H9 (cell line): ENCODE measurements at regions not wholly inside any gene's neighbourhood (a gene's known extent, or its start where the extent isn't known, plus 50 kb on each side); places are given as distances from the start of the nearest gene placed in this dataset.

ENCODE experiments used
- DNase-seq: peaks from one replicate; pipeline ENCODE4 v3.0.0-alpha.2; 2017
- H2AFZ ChIP-seq: one replicate; pipeline ENCODE4 v1.6.1; 2013; ENCODE audit warnings: mild to moderate bottlenecking, low read length, control low read depth, moderate library complexity
- H2AK5ac ChIP-seq: 2 replicates; pipeline ENCODE4 v1.6.1; 2013; ENCODE audit warnings: low read length, control low read depth, mixed read lengths; ENCODE audit not compliant: insufficient read length
- H2BK120ac ChIP-seq: one replicate; pipeline ENCODE4 v1.6.1; 2013; ENCODE audit warnings: low read depth, mild to moderate bottlenecking, low read length, control low read depth, inconsistent platforms; ENCODE audit not compliant: poor library complexity, severe bottlenecking
- H2BK12ac ChIP-seq: 2 replicates; pipeline ENCODE4 v1.6.1; 2013; ENCODE audit warnings: low read length, control low read depth, mixed read lengths, low read depth; ENCODE audit not compliant: insufficient read length
- H2BK15ac ChIP-seq: 2 replicates; pipeline ENCODE4 v1.6.1; 2013; ENCODE audit warnings: low read depth, low read length, control low read depth
- H2BK20ac ChIP-seq: one replicate; pipeline ENCODE4 v1.6.1; 2013; ENCODE audit warnings: low read depth, mild to moderate bottlenecking, low read length, control low read depth, inconsistent platforms; ENCODE audit not compliant: poor library complexity, severe bottlenecking
- H2BK5ac ChIP-seq: 2 replicates; pipeline ENCODE4 v1.6.1; 2013; ENCODE audit warnings: low read length, control low read depth, mixed read lengths; ENCODE audit not compliant: insufficient read length
- H3K14ac ChIP-seq: 2 replicates; pipeline ENCODE4 v1.6.1; 2013; ENCODE audit warnings: low read length, control low read depth; ENCODE audit not compliant: insufficient read depth
- H3K18ac ChIP-seq: 2 replicates; pipeline ENCODE4 v1.6.1; 2013; ENCODE audit warnings: low read depth, mild to moderate bottlenecking, mixed read lengths, low read length, control low read depth; ENCODE audit not compliant: insufficient read length
- H3K23ac ChIP-seq: 2 replicates; pipeline ENCODE4 v1.6.1; 2013; ENCODE audit warnings: low read length, control low read depth, mixed read lengths, low read depth; ENCODE audit not compliant: insufficient read length
- H3K23me2 ChIP-seq: 2 replicates; pipeline ENCODE4 v1.6.1; 2013; ENCODE audit warnings: low read depth, mild to moderate bottlenecking, mixed read lengths, low read length, control low read depth; ENCODE audit not compliant: insufficient read length, poor library complexity, severe bottlenecking
- H3K27ac ChIP-seq: 2 replicates; pipeline ENCODE4 v1.5.1; 2013; ENCODE audit warnings: low read length, control low read depth, mixed read lengths, low read depth; ENCODE audit not compliant: insufficient read length
- H3K27me3 ChIP-seq: 2 replicates; pipeline ENCODE4 v1.6.1; 2013; ENCODE audit warnings: low read length, control low read depth, inconsistent platforms; ENCODE audit not compliant: insufficient read depth
- H3K4ac ChIP-seq: 2 replicates; pipeline ENCODE4 v1.6.1; 2013; ENCODE audit warnings: low read depth, mild to moderate bottlenecking, control low read depth, inconsistent platforms, low read length, moderate library complexity
- H3K4me1 ChIP-seq: 2 replicates; pipeline ENCODE4 v1.6.1; 2013; ENCODE audit warnings: low read length, control low read depth, inconsistent platforms; ENCODE audit not compliant: insufficient read depth
- H3K4me2 ChIP-seq: 2 replicates; pipeline ENCODE4 v1.6.1; 2013; ENCODE audit warnings: low read length, control low read depth, mixed read lengths; ENCODE audit not compliant: insufficient read length, insufficient read depth
- H3K56ac ChIP-seq: 2 replicates; pipeline ENCODE4 v1.6.1; 2013; ENCODE audit warnings: low read depth, mild to moderate bottlenecking, mixed read lengths, low read length, control low read depth; ENCODE audit not compliant: insufficient read length
- H3K79me1 ChIP-seq: 2 replicates; pipeline ENCODE4 v1.6.1; 2013; ENCODE audit warnings: low read depth, mild to moderate bottlenecking, moderate library complexity, low read length, control low read depth, inconsistent platforms; ENCODE audit not compliant: insufficient read depth, poor library complexity, severe bottlenecking
- H3K79me2 ChIP-seq: 2 replicates; pipeline ENCODE4 v1.6.1; 2013; ENCODE audit warnings: low read length, control low read depth, inconsistent platforms; ENCODE audit not compliant: insufficient read depth
- H3K9ac ChIP-seq: 2 replicates; pipeline ENCODE4 v1.6.1; 2013; ENCODE audit warnings: low read length, control low read depth, mixed read lengths; ENCODE audit not compliant: insufficient read length; ENCODE audit errors: extremely low read depth
- H3K9me3 ChIP-seq: one replicate; pipeline ENCODE4 v1.6.1; 2013; ENCODE audit warnings: low read depth, low read length, inconsistent platforms; ENCODE audit not compliant: control insufficient read depth
- H3T11ph ChIP-seq: one replicate; pipeline ENCODE4 v1.6.1; 2013; ENCODE audit warnings: mild to moderate bottlenecking, low read length, control low read depth, inconsistent platforms
- H4K20me1 ChIP-seq: one replicate; pipeline ENCODE4 v1.6.1; 2013; ENCODE audit not compliant: control insufficient read depth, insufficient read length, insufficient read depth
- H4K5ac ChIP-seq: 2 replicates; pipeline ENCODE4 v1.6.1; 2013; ENCODE audit warnings: low read depth, mild to moderate bottlenecking, mixed read lengths, low read length, control low read depth; ENCODE audit not compliant: insufficient read length
- H4K8ac ChIP-seq: replicated peaks from 2 replicates; pipeline ENCODE4 v1.6.1; 2013; ENCODE audit warnings: low read length, control low read depth, mixed read lengths, low read depth; ENCODE audit not compliant: insufficient read length
- H4K91ac ChIP-seq: 2 replicates; pipeline ENCODE4 v1.6.1; 2013; ENCODE audit warnings: low read depth, mild to moderate bottlenecking, moderate library complexity, mixed read lengths, low read length, control low read depth; ENCODE audit not compliant: insufficient read length
- H3K27ac Mint-ChIP-seq, 3 experiments: 2 replicates in 2 of 3; 3 replicates in 1 of 3; pipeline ENCODE4 v1.8.0; 2020 to 2021; ENCODE audit warnings: mixed read lengths in 3 of 3, mild to moderate bottlenecking in 1 of 3, moderate library complexity in 1 of 3
- H3K27me3 Mint-ChIP-seq: 2 replicates; pipeline ENCODE4 v1.8.0; 2021; ENCODE audit warnings: low read depth, mild to moderate bottlenecking, moderate library complexity, mixed read lengths
- H3K36me3 Mint-ChIP-seq, 3 experiments: 2 replicates in 2 of 3; 3 replicates in 1 of 3; pipeline ENCODE4 v1.8.0; 2020 to 2021; ENCODE audit warnings: low read depth in 3 of 3, mixed read lengths in 3 of 3; ENCODE audit not compliant: insufficient read depth in 1 of 3
- H3K4me1 Mint-ChIP-seq, 2 experiments: 2 replicates each; pipeline ENCODE4 v1.8.0; 2020; ENCODE audit warnings: mixed read lengths in 2 of 2
- H3K4me3 Mint-ChIP-seq, 2 experiments: 2 replicates in 1 of 2; 3 replicates in 1 of 2; pipeline ENCODE4 v1.8.0; 2020 to 2021; ENCODE audit warnings: mild to moderate bottlenecking in 2 of 2, mixed read lengths in 2 of 2, moderate library complexity in 1 of 2
- H3K9me3 Mint-ChIP-seq, 2 experiments: 2 replicates in 1 of 2; 3 replicates in 1 of 2; pipeline ENCODE4 v1.8.0; 2020; ENCODE audit warnings: mild to moderate bottlenecking in 2 of 2, mixed read lengths in 2 of 2, moderate library complexity in 1 of 2
- WGBS: extraction: QIAGEN DNeasy Blood & Tissue Kit; methylation state at CpG from one replicate; pipeline ENCODE4 v1.1.7; 2013; ENCODE audit warnings: missing lambda C conversion rate, low lambda C conversion rate, mixed read lengths; ENCODE audit not compliant: insufficient read length; ENCODE audit errors: extremely low coverage; 5-methylcytosine and 5-hydroxymethylcytosine counted together
- TF ChIP-seq, protein P1 (sequence below): fragments of 200-600 bp; sonication (generic); conservative IDR thresholded peaks from 3 replicates; pipeline ENCODE4 v1.8.0; 2021; ENCODE audit warnings: antibody characterized with exemption, mild to moderate bottlenecking

DNA sequence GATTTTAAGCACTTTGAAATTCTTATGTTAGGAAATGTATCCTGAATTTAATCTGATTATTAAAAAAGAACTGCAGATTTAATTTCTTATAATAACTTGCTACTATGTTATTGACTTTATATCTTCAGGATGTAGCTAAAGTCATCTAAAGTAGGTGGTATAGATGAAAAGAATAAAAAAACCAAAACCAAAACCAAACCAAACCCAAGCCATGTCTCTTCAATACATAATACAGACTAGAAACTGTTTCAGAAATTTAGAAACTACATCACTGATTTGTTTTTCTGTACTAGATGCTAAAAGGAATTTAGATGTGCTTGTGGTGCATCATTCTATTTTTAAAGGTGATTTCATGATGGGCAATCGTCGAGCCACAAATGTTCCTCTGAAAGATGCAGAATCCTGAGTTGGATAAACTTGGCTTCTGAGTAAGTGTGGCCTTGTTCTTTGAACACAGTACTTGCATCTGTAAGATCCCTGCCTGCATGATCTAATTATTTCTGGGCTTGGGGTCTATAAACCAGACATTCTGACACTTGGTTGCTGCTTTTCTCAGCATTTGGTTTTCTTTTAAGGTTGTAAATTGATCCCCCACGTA lies 287.1 kb upstream of the SUCLG2 start:
- peaks cover 0 to 4% (median 3%) of the 10 kb centered on the region in 3 experiments; a peak in 1 of 7 replicates for H3K36me3 Mint-ChIP-seq
- WGBS = no CpG with 5 or more reads among the region's 3 CpGs
- no peaks in the 10 kb centered on the region for H3K27me3 ChIP-seq
- H3K9me3 ChIP-seq = no peaks in the 10 kb centered on the region
- no peak overlapping the region for H2BK120ac ChIP-seq
- no peaks in the 10 kb centered on the region for H3K79me1 ChIP-seq
- H2AFZ ChIP-seq = no peak overlapping the region
- H3K27ac ChIP-seq = no peak overlapping the region
- H3K4me2 ChIP-seq = no peak overlapping the region
- no peaks in the 10 kb centered on the region for H3K23me2 ChIP-seq
- no peaks in the 10 kb centered on the region for H3K4me1 ChIP-seq
- H2BK20ac ChIP-seq = no peak overlapping the region
- no peak overlapping the region for H4K91ac ChIP-seq
- no peaks in the 10 kb centered on the region for H3K27me3 Mint-ChIP-seq
- no peak overlapping the region for H4K5ac ChIP-seq
- H3T11ph ChIP-seq = no peak overlapping the region
- no peaks in the 10 kb centered on the region for H4K20me1 ChIP-seq
- H3K4me1 Mint-ChIP-seq = no peaks in the 10 kb centered on the region
- H3K56ac ChIP-seq = no peak overlapping the region
- no peak overlapping the region for H2BK5ac ChIP-seq
- H3K79me2 ChIP-seq = no peaks in the 10 kb centered on the region
- H3K4ac ChIP-seq = no peak overlapping the region
- no peak overlapping the region for H4K8ac ChIP-seq
- no peak overlapping the region for H3K23ac ChIP-seq
- H3K9ac ChIP-seq = no peak overlapping the region
- H2BK15ac ChIP-seq = no peak overlapping the region
- no peak overlapping the region for H3K14ac ChIP-seq
- H3K4me3 Mint-ChIP-seq = no peak overlapping the region
- no peak overlapping the region for H2AK5ac ChIP-seq
- TF ChIP-seq, protein P1, sequence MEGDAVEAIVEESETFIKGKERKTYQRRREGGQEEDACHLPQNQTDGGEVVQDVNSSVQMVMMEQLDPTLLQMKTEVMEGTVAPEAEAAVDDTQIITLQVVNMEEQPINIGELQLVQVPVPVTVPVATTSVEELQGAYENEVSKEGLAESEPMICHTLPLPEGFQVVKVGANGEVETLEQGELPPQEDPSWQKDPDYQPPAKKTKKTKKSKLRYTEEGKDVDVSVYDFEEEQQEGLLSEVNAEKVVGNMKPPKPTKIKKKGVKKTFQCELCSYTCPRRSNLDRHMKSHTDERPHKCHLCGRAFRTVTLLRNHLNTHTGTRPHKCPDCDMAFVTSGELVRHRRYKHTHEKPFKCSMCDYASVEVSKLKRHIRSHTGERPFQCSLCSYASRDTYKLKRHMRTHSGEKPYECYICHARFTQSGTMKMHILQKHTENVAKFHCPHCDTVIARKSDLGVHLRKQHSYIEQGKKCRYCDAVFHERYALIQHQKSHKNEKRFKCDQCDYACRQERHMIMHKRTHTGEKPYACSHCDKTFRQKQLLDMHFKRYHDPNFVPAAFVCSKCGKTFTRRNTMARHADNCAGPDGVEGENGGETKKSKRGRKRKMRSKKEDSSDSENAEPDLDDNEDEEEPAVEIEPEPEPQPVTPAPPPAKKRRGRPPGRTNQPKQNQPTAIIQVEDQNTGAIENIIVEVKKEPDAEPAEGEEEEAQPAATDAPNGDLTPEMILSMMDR = no peak
- no peak overlapping the region for H3K27ac Mint-ChIP-seq
- no peak overlapping the region for H2BK12ac ChIP-seq
- peaks cover 0 to 3% of the 10 kb centered on the region in 2 experiments; a peak in 2 of 5 replicates for H3K9me3 Mint-ChIP-seq
- H3K18ac ChIP-seq = no peak overlapping the region
- DNase-seq = no peak
